EL (cell line): ENCODE measurements at regions not wholly inside any gene's neighbourhood (a gene's known extent, or its start where the extent isn't known, plus 50 kb on each side); places are given as distances from the start of the nearest gene placed in this dataset.
"Not testable (repeated sequence)": the region's sequence is repeated elsewhere in the genome, so short reads cannot be mapped to it uniquely, and the experiment has no call there.

Experiments
- DNase-seq: peaks from one replicate; pipeline ENCODE4 v3.0.0-alpha.2; 2016

DNA sequence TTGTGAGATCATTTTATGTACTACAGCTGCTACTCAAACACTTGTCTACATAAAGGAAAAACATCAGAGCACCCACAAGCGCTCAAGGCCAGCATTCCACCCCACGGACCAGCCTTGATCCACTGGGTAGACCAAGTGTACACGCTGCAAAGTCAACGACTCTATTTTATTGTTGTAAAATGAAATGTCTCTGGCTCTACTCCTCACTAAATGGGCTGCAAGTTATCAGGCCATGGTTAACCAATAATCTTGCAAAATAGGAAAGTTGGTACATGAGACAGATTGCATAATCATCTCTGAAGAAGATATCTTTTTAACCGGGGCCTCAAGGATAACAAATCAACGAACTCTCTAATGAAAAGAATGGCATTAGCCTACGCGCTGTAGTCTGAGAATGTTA is 69.9 kb upstream of the FOXN3 start:
- DNase-seq = no peak

DNA sequence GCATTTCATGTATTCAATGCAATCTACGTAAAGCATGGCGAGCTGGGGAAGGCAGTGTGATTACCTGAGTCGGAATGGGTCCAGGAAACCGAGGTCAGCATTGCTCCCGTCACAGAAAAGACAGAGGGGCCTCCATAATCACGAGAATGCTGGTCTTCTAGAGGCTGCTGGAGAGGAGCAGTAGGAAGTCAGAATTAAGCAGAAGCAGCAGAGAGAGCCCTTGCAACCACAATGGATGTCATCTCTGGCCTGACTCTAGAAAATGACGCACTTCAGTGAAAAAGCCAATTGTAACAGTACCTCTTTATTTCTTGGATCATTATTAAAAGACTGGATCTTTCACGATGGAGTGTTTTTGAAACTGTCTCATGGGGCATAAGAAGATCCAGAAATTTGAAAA is 69.5 kb upstream of the FOXN3 start:
- no peak for DNase-seq

DNA sequence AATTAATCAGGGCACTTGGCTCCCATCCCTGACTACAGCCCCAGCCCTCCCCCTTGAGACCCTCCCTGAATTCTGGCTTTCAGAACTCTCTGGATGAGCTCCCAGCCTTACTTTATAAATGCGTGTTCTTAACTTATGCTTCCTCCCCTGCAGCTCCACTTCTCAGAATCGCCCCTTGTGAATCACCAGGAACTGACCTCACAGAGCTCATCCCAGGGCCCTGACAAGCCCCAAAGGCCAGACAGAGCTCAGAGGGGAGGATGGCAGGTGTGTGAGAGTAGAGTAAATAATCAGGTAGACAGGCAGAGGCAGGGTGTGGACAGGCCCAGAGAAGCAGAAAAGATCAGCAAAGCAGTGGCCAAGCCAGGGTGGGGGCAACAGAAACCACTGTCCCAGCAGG is 68.2 kb upstream of the FOXN3 start:
- DNase-seq = no peak

DNA sequence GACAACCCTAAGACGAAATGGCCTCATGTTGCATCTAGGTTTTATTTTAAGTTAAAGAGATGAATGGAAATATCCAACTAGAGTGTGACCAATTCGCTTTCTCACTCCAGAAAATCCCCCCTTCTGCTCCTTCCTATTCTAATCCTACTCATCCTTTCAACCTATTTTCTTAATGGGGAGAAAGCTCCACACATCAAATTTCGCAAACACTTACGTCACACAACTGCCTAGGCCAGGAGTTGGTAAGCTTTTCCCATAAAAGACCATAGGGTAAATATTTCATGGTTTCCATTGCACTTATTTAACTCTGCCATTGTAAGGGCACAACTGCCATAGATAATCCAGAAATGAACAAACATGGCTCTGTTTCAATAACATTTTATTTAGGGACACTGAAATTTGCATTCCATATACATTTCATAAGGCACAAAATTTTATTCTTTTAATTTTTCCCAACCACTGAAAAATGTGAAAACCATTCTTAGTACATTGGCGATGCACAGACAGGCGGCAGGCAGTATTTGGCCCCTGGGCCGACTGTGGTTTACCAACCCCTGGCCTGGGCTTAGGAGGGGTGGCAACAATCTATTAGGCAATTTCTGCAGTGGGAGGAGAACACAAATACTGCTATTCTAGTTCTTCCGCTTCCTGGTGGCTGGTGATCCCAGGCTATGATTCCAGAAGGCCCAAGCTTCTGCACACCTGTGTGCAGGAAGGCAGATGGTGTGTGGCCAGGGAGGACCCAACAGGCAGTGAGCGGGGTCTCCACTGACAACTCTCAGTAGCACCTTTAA is 67.2 kb upstream of the FOXN3 start:
- DNase-seq = no peak

DNA sequence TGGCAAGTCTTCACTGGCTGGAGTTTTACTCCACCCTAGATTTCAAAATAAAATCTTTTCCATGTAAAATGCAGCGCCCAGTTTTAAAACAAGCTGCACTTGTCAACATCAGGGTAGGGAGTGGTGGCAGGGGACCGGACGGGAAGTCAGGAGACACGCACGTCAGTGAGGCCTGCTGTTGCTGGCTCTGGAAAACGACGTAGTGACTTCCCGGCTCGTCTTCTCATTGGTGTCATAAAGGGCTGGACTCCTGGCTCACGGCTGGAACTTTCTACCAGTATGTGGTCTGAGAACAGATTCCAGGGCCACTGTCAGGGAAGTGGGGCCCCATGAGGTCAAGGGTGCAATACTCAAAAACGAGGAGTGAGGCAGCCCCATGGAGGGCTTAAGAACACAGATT is 64.2 kb upstream of the FOXN3 start:
- DNase-seq = no peak

DNA sequence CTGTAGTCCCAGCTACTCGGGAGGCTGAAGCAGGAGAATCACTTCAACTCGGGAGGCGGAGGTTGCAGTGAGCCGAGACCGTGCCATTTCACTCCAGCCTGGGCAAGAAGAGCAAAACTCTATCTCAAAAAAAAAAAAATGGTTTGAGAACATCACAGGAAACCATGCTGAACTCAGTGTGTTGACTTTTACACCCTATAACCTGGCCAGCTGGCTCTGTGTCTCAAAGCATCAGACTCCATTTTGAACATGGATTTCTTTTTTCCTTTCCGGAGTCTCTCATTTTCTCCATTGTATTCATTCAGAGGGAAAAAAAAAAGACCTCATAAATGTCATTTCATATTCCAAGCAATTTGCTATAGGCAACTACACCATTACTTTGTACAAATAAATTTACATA is 63.2 kb upstream of the FOXN3 start:
- DNase-seq = no peak

DNA sequence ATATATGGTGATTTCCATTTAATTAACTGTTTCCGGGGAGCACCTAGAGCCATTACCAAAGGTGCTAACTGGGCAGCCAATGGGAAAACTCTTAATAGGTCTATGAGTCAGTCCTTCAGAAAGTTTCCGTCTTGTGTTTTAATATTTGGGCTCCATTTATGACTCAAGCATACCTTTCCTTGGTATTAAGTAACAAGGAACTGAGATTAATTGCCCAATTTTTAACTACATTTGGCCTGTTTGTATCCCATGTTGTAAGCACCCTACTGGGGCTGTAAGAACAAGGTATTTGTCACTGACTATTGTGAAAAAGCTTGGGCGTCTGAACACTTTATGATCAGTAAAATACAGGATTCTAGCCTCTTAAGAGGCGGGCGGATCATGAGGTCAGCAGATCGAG is 62.8 kb upstream of the FOXN3 start:
- no peak for DNase-seq

DNA sequence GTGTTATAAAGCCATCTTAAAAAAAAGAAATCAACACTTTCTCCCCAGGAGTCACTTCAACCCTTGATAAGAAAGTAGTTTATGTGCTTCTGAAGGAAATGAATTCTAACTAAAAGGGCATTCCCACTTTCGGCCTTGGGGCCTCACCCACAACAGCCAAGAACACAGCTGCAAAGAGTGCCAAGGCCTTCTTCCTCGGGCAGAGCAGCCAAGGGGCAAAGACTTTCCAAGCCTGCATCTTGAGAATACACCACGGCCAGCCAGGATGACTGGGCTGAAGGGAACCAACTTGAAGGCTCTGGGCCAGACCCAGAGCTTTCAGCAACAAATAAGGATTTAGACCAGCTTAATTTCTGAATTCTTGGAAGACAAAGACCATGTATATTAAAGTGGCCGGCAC is 60.4 kb upstream of the FOXN3 start:
- DNase-seq = no peak

DNA sequence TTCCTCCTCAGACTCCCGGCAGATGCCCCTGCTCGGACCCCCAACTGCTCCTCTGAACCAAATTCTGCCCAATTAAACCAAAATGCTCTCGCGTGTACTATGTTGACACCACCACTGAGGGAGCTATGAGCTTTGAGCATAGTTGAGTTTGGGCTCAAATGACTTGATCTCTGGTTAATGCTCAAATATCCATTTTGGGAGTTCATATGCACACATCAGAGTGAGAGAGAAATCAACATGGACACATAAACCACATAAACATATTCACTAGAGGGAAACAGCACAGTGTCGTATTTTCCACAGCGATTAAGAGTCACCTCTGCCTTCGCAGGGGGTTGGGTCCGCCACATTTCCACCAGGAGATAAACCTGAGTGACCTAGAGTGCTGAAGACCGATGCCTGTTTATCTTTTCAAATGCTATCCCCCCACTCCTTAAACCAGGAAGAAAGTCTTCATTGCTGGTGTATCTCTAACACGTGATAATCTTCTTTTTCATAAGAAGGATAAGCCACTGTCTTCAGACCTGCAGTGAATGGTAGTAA is 59.4 kb upstream of the FOXN3 start:
- DNase-seq = no peak

DNA sequence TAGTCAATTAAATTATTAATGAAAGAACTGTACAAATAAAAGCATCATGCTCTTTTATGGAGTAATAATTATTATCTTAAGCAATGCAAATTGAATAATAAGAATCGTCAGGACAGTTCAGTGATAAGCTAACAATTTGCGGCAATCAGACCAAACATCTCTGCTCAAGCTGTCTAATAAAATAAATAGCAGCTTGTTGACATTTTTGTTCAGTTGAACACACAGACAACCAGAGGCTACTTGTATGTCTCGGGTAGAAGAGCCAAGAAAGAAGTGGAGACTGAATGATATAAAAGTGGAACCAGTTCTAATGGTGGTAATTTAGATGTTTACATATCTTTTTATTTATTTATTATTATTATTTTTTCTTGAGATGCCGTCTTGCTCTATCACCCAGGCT is 57.4 kb upstream of the FOXN3 start:
- no peak for DNase-seq

DNA sequence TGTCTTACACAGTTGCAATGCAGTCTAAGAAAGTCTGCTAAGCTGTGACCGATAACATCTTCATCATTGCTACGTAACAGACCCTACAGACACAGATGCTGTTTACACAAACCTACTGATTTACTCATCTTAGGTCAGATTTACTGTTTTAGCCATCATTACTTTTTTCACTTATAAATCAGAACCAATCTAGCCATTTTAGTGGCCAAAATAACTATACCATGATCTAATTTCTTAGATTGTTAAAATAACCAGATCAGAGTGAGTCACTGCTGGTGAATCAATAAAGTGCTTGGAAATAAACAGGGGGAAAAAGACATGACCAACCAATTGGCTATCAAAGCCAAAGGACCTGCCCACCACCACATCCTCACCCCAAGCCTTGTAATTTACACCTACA is 57.0 kb upstream of the FOXN3 start:
- DNase-seq = peak; percentile 58

DNA sequence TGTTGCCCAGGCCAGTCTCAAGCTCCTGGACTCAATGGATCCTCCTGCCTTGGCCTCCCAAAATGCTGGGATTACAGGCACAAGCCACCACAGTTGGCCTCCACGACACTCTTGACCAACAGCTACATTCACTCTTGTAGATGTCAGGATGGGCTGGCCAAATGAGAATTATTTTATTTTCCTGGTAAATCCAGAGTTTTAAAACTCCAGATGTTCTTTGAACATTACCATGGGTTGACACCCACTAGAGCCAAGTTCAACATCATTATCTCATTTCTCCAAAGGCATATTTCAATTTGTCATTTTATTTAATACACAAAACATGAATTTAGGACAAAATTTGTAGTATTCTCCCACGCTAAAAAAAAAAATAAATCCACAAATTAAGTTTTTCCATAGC is 56.5 kb upstream of the FOXN3 start:
- DNase-seq = no peak

DNA sequence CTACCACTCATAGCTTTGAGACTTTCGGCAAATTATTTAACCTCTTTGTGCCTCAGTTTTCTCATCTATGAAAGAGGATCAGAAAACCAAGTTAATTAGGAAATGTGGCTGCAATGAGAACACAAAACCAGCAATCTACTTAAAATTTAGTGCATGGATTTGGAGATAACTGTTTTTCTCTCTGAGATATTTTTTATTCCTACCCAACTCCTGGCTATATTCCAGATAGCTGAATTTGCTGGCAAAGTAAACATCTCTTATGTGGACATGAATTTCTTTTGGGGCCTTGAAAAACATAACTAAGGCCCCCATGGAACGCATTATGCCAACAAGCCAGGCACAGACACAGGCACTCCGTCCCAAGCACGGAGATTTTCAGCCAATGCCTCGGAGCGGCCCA is 53.4 kb upstream of the FOXN3 start:
- DNase-seq = no peak

DNA sequence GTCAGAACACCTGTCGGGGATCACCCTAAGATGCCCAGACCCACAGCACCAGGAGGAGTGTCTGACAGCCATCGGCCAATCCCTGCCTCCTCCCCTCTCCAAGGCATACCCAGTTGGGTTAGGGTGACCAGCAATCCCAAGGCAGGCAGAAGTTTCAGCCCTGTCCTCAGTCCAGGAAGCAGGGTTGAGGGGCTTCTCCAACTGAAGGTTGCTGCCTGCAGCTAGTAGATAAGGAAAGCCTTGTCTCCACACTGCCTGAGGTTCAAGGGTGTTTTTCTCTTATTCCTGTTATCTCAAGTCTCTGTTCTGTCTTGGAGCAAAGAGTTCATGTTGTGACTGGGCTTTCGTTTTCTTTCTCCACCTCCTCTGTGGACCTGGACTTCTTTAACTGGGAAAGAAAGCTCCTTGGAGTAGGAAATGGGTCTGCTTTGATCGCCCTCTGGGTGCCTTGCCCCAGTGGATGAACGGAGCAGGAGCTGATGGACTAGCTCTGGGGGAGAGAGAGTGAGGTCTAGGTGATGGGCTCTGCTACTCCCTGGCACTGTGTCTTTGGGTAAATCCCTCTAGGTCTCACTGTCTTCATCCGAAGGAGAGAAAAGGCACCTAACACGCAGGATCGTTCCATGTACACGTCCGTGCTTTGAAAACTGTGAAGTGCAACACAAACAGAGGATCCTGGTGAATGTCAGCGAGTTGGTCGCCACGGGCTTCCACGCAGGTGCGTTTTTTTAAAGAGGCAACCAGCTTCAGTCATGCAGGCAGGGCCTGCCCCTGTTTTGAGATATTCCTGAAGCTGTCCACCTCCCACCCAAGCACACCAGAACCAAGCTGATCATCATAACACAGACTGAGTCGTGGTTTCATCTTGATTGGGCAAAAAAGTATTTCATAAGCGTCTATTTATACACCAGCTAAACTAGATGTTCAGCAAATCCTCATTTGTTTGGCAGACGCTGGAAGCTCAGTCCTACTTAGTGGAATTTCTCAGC is 52.5 kb upstream of the FOXN3 start:
- no peak for DNase-seq

DNA sequence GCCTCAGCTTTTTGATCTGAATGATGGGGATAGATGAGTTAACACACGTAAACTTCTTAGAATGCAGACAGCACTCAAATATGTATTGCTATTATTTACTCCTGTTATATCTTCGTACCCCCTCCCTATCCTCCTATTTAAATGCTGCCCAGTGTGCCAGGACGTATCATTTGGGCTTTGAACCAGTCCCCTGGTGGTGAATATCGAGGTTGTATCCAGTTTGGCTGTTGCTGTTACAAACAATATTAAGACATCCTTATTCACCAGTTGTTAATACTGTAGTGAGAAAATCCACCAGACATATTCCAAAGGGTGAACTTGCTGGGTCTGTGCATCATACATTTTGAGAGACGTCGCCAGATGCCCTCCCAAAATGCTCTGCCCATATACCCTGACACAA is 51.5 kb upstream of the FOXN3 start:
- no peak for DNase-seq

DNA sequence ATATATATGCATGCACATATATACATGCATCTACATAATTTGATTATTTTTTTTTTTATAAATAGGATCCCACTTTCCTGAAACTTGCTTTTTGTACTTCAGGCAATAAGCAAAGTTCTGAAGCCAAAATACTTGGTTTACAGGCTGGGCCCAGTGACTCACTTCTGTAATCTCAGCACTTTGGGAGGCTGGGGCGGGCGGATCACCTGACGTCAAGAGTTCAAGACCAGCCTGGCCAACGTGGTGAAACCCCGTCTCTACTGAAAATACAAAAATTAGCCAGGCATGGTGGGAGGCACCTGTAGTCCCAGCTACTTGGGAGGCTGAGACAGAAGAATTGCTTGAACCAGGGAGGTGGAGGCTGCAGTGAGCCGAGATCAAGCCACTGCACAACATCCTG is 51.0 kb upstream of the FOXN3 start:
- DNase-seq = not testable (repeated sequence)

DNA sequence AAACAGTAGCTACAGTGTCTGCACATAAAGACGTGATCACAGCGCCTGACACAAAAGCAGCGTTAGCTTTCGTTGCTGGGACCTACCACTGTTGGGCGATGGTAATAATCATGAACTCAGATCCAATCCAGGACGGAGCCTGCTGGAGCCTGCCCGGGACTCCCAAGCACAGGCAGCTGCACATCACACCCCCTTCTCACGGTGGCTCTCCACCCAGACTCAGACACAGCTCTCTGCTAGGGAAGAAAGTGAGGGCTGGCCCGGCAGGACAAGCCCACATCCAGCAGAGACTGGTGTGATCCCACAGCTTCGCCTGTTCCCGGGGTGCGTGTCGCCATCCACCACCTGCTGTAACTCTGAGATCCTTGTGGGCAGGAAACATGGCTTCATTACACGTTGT is 49.9 kb upstream of the FOXN3 start:
- no peak for DNase-seq
